Fibroblast of lung (primary cell): ENCODE measurements at regions not wholly inside any gene's neighbourhood (a gene's known extent, or its start where the extent isn't known, plus 50 kb on each side); places are given as distances from the start of the nearest gene placed in this dataset.

Experiments
- DNase-seq, 2 donors: peaks; one replicate each; pipeline versions ENCODE4 v3.0.0 to v3.0.0-alpha.2; 2010; ENCODE audit warnings: low read depth in 2 of 2
- H2AFZ ChIP-seq: 2 replicates; pipeline ENCODE4 v1.5.1; 2012; ENCODE audit warnings: low read length, control low read depth, inconsistent platforms
- H3K27ac ChIP-seq: 2 replicates; pipeline ENCODE4 v1.5.1; 2011; ENCODE audit warnings: low read length, control low read depth; ENCODE audit not compliant: insufficient read depth
- H3K27me3 ChIP-seq: 2 replicates; pipeline ENCODE4 v1.5.1; 2011; ENCODE audit warnings: mild to moderate bottlenecking, low read length; ENCODE audit not compliant: control insufficient read depth, insufficient read depth
- H3K36me3 ChIP-seq: 2 replicates; pipeline ENCODE4 v1.5.1; 2011; ENCODE audit warnings: low read length; ENCODE audit not compliant: control insufficient read depth, insufficient read depth
- H3K4me1 ChIP-seq: 2 replicates; pipeline ENCODE4 v1.5.1; 2011; ENCODE audit warnings: low read length; ENCODE audit not compliant: control insufficient read depth, insufficient read depth; ENCODE audit errors: extremely low read depth
- H3K4me2 ChIP-seq: 2 replicates; pipeline ENCODE4 v1.5.1; 2011; ENCODE audit warnings: low read length, control low read depth; ENCODE audit not compliant: insufficient read depth; ENCODE audit errors: extremely low read depth
- H3K4me3 ChIP-seq, 4 experiments: fragments of 200-600 bp in 1 of 4; sonication (generic) in 1 of 4; replicated peaks in 1 of 4; 2 replicates each; pipeline ENCODE4 v1.5.1; 2011 to 2016; ENCODE audit warnings: low read length in 4 of 4, low read depth in 3 of 4, mild to moderate bottlenecking in 3 of 4, control low read depth in 2 of 4, inconsistent platforms in 1 of 4, mixed read lengths in 1 of 4; ENCODE audit not compliant: insufficient read depth in 1 of 4; ENCODE audit errors: control extremely low read depth in 1 of 4
- H3K79me2 ChIP-seq: 2 replicates; pipeline ENCODE4 v1.5.1; 2012; ENCODE audit warnings: mild to moderate bottlenecking, low read length, inconsistent platforms; ENCODE audit not compliant: control insufficient read depth, insufficient read depth
- H3K9ac ChIP-seq: 2 replicates; pipeline ENCODE4 v1.5.1; 2011; ENCODE audit warnings: mild to moderate bottlenecking, low read length, control low read depth; ENCODE audit not compliant: insufficient read depth
- H3K9me3 ChIP-seq: 2 replicates; pipeline ENCODE4 v1.5.1; 2012; ENCODE audit warnings: low read depth, low read length; ENCODE audit not compliant: control insufficient read depth, insufficient read depth
- H4K20me1 ChIP-seq: 2 replicates; pipeline ENCODE4 v1.5.1; 2011; ENCODE audit warnings: low read length; ENCODE audit not compliant: control insufficient read depth, insufficient read depth; ENCODE audit errors: extremely low read depth
- CTCF ChIP-seq, 2 donors: IDR thresholded peaks in 1 of 2; conservative IDR thresholded peaks in 1 of 2; 1 replicate in 1 of 2; 2 replicates in 1 of 2; pipeline ENCODE4 v1.5.1; 2011 to 2012; ENCODE audit warnings: low read length in 2 of 2, control low read depth in 1 of 2, inconsistent platforms in 1 of 2, low read depth in 1 of 2, mild to moderate bottlenecking in 1 of 2
- EZH2 ChIP-seq: IDR thresholded peaks from 2 replicates; pipeline ENCODE4 v1.5.1; 2012; ENCODE audit warnings: low read length, control low read depth, mild to moderate bottlenecking; ENCODE audit errors: missing control alignments

- no peaks in the 10 kb centered on the region for H3K9me3 ChIP-seq
- TF ChIP-seq EZH2 = no peak
- TF ChIP-seq CTCF (conservative IDR thresholded peaks at IDR 0.05 in 1 of 2, IDR thresholded peaks at IDR 0.05 in 1 of 2; ENCODE audit: low read depth in 1 of 2, low read length in 2 of 2) = no peak
- H3K4me1 ChIP-seq = no peaks in the 10 kb centered on the region
- no peak for DNase-seq
- no peak overlapping the region for H3K4me3 ChIP-seq
- H3K27ac ChIP-seq = no peak overlapping the region
- H3K79me2 ChIP-seq = no peaks in the 10 kb centered on the region
- H3K9ac ChIP-seq = no peak overlapping the region
- H3K36me3 ChIP-seq = no peaks in the 10 kb centered on the region
- no peaks in the 10 kb centered on the region for H3K27me3 ChIP-seq
- no peak overlapping the region for H3K4me2 ChIP-seq
- no peaks in the 10 kb centered on the region for H4K20me1 ChIP-seq
- H2AFZ ChIP-seq = no peak overlapping the region
Observed at GRCh38 chr17:51355441-51356410, 95.4 kb downstream of the UTP18 start.

DNA sequence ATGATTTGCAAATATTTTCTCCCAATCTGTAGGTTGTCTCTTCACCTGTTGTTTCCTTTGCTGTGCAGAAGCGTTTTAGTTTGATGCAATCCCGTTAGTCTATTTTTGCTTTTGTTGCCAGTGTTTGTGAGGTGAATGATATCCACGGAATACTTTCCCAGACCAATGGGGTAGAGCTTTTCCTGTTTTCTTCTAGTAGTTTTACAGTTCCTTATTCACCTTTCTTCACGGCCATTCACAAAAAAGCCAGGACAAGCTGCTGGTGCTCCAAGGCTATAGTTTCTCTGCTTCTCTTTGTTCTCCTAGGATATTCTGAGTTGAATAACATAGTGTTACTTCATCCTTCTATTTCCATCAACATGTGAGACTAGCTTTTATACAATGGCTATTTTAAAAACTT, 98.7 kb downstream of the UTP18 start:
- H3K4me1 ChIP-seq = no peaks in the 10 kb centered on the region
- TF ChIP-seq CTCF (conservative IDR thresholded peaks at IDR 0.05 in 1 of 2, IDR thresholded peaks at IDR 0.05 in 1 of 2; ENCODE audit: low read depth in 1 of 2, low read length in 2 of 2) (no peak), EZH2 (no peak)
- no peak overlapping the region for H3K4me3 ChIP-seq
- H3K4me2 ChIP-seq = no peak overlapping the region
- DNase-seq = no peak
- H4K20me1 ChIP-seq = no peaks in the 10 kb centered on the region
- no peaks in the 10 kb centered on the region for H3K36me3 ChIP-seq
- H3K9me3 ChIP-seq = no peaks in the 10 kb centered on the region
- no peaks in the 10 kb centered on the region for H3K79me2 ChIP-seq
- H3K27ac ChIP-seq = no peak overlapping the region
- no peak overlapping the region for H2AFZ ChIP-seq
- H3K9ac ChIP-seq = no peak overlapping the region
- no peaks in the 10 kb centered on the region for H3K27me3 ChIP-seq

GRCh38 chr17:51362811-51363585, 102.7 kb downstream of the UTP18 start:
- H3K4me2 ChIP-seq = no peak overlapping the region
- DNase-seq = no peak
- no peaks in the 10 kb centered on the region for H4K20me1 ChIP-seq
- no peak overlapping the region for H3K9ac ChIP-seq
- H3K9me3 ChIP-seq = no peaks in the 10 kb centered on the region
- no peaks in the 10 kb centered on the region for H3K27me3 ChIP-seq
- H3K4me3 ChIP-seq = no peak overlapping the region
- H2AFZ ChIP-seq = no peak overlapping the region
- no peaks in the 10 kb centered on the region for H3K4me1 ChIP-seq
- no peak overlapping the region for H3K27ac ChIP-seq
- H3K79me2 ChIP-seq = no peaks in the 10 kb centered on the region
- H3K36me3 ChIP-seq = no peaks in the 10 kb centered on the region
- no peak for TF ChIP-seq CTCF (conservative IDR thresholded peaks at IDR 0.05 in 1 of 2, IDR thresholded peaks at IDR 0.05 in 1 of 2; ENCODE audit: low read depth in 1 of 2, low read length in 2 of 2)
- TF ChIP-seq EZH2 = no peak
